Lower leg skin (tissue), 3 donors: ENCODE measurements at regions not wholly inside any gene's neighbourhood (a gene's known extent, or its start where the extent isn't known, plus 50 kb on each side); places are given as distances from the start of the nearest gene placed in this dataset.

Experiments
- POLR2A ChIP-seq, 2 donors: fragments of 450-650 bp; IDR thresholded peaks; one replicate each; pipeline ENCODE4 v1.6.1; 2016 to 2017; ENCODE audit warnings: antibody characterized with exemption in 2 of 2, mild to moderate bottlenecking in 1 of 2, moderate library complexity in 1 of 2
- TF ChIP-seq, protein P1 (sequence below), 3 donors: fragments of 450-650 bp; IDR thresholded peaks; one replicate each; pipeline ENCODE4 v1.5.1; 2016; ENCODE audit warnings: antibody characterized with exemption in 3 of 3, mild to moderate bottlenecking in 3 of 3, moderate library complexity in 2 of 3

GRCh38 chr12:94879542-94879941 is 124.0 kb downstream of the NDUFA12 start:
- TF ChIP-seq, protein P1, sequence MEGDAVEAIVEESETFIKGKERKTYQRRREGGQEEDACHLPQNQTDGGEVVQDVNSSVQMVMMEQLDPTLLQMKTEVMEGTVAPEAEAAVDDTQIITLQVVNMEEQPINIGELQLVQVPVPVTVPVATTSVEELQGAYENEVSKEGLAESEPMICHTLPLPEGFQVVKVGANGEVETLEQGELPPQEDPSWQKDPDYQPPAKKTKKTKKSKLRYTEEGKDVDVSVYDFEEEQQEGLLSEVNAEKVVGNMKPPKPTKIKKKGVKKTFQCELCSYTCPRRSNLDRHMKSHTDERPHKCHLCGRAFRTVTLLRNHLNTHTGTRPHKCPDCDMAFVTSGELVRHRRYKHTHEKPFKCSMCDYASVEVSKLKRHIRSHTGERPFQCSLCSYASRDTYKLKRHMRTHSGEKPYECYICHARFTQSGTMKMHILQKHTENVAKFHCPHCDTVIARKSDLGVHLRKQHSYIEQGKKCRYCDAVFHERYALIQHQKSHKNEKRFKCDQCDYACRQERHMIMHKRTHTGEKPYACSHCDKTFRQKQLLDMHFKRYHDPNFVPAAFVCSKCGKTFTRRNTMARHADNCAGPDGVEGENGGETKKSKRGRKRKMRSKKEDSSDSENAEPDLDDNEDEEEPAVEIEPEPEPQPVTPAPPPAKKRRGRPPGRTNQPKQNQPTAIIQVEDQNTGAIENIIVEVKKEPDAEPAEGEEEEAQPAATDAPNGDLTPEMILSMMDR (IDR thresholded peaks at IDR 0.05) = no peak
- TF ChIP-seq POLR2A (IDR thresholded peaks at IDR 0.05) = no peak
